ENCODE measurements at regions not wholly inside any gene's neighbourhood (a gene's known extent, or its start where the extent isn't known, plus 50 kb on each side); places are given as distances from the start of the nearest gene placed in this dataset.

GRCh38 chr3:95254061-95254460, 1191.2 kb downstream of the NSUN3 start:
- no peak for TF ChIP-seq CTCF (IDR thresholded peaks at IDR 0.05)
- TF ChIP-seq MAX (CRISPR knock-in tag; IDR thresholded peaks at IDR 0.05) = no peak
- no peak for TF ChIP-seq ESRRA (CRISPR knock-in tag; IDR thresholded peaks at IDR 0.05; ENCODE audit: borderline replicate concordance)
- TF ChIP-seq E2F4 (CRISPR knock-in tag; IDR thresholded peaks at IDR 0.05; ENCODE audit: borderline replicate concordance, low read depth) = no peak
- no peak for TF ChIP-seq JUN (CRISPR knock-in tag; IDR thresholded peaks at IDR 0.05)
- TF ChIP-seq ETV6 (CRISPR knock-in tag; IDR thresholded peaks at IDR 0.05) = no peak

Data from WTC11 (cell line).